DOHH2 (cell line): ENCODE measurements at regions not wholly inside any gene's neighbourhood (a gene's known extent, or its start where the extent isn't known, plus 50 kb on each side); places are given as distances from the start of the nearest gene placed in this dataset.

Source experiments
- EZH2phosphoT487 ChIP-seq: fragments of 200-600 bp; sonication (generic); IDR thresholded peaks from 2 replicates; pipeline ENCODE4 v1.6.1; 2017; ENCODE audit warnings: borderline replicate concordance, mild to moderate bottlenecking, antibody characterized with exemption, low read length, moderate library complexity, mixed read lengths
- TF ChIP-seq, protein P1 (sequence below): fragments of 200-600 bp; sonication (generic); IDR thresholded peaks from one replicate; pipeline ENCODE4 v1.5.1; 2014; ENCODE audit warnings: antibody characterized with exemption, mild to moderate bottlenecking, low read depth, low read length; ENCODE audit not compliant: poor library complexity, severe bottlenecking

GRCh38 chr12:118537481-118537917, 161.1 kb downstream of the SUDS3 start:
- TF ChIP-seq, protein P1, sequence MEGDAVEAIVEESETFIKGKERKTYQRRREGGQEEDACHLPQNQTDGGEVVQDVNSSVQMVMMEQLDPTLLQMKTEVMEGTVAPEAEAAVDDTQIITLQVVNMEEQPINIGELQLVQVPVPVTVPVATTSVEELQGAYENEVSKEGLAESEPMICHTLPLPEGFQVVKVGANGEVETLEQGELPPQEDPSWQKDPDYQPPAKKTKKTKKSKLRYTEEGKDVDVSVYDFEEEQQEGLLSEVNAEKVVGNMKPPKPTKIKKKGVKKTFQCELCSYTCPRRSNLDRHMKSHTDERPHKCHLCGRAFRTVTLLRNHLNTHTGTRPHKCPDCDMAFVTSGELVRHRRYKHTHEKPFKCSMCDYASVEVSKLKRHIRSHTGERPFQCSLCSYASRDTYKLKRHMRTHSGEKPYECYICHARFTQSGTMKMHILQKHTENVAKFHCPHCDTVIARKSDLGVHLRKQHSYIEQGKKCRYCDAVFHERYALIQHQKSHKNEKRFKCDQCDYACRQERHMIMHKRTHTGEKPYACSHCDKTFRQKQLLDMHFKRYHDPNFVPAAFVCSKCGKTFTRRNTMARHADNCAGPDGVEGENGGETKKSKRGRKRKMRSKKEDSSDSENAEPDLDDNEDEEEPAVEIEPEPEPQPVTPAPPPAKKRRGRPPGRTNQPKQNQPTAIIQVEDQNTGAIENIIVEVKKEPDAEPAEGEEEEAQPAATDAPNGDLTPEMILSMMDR = no peak
- TF ChIP-seq EZH2phosphoT487 = no peak
